Transverse colon (tissue), 4 donors: ENCODE measurements at regions not wholly inside any gene's neighbourhood (a gene's known extent, or its start where the extent isn't known, plus 50 kb on each side); places are given as distances from the start of the nearest gene placed in this dataset.

Experiments
- DNase-seq: peaks from one replicate; pipeline ENCODE4 v3.0.0-alpha.2; 2019
- H3K27ac ChIP-seq, 4 donors: fragments of 200-600 bp; sonication (generic); 2 replicates each; pipeline ENCODE4 v1.5.1; 2016 to 2018; ENCODE audit warnings: inconsistent platforms in 4 of 4
- H3K27me3 ChIP-seq: fragments of 200-600 bp; sonication (generic); 2 replicates; pipeline ENCODE4 v1.5.1; 2017; ENCODE audit warnings: inconsistent platforms
- H3K36me3 ChIP-seq, 4 donors: fragments of 200-600 bp; sonication (generic); 2 replicates each; pipeline ENCODE4 v1.5.1; 2017 to 2019; ENCODE audit warnings: inconsistent platforms in 4 of 4
- H3K4me1 ChIP-seq, 4 donors: fragments of 200-600 bp; sonication (generic); 2 replicates each; pipeline ENCODE4 v1.5.1; 2017 to 2020; ENCODE audit warnings: inconsistent platforms in 4 of 4
- H3K4me3 ChIP-seq, 4 donors: fragments of 200-600 bp; sonication (generic); 1 replicate in 1 of 4; 2 replicates in 3 of 4; pipeline versions ENCODE4 v1.5.1 to v1.6.1; 2017 to 2019; ENCODE audit warnings: inconsistent platforms in 4 of 4
- H3K9me3 ChIP-seq, 2 donors: fragments of 200-600 bp; sonication (generic); 2 replicates each; pipeline ENCODE4 v1.5.1; 2017 to 2019; ENCODE audit warnings: inconsistent platforms in 2 of 2
- CTCF ChIP-seq, 5 experiments: fragments of 200-600 bp in 3 of 5; fragments of 450-650 bp in 2 of 5; sonication (generic) in 3 of 5; IDR thresholded peaks; 1 replicate in 2 of 5; 2 replicates in 3 of 5; pipeline ENCODE4 v1.5.1; 2016 to 2017; ENCODE audit warnings: antibody characterized with exemption in 5 of 5, inconsistent platforms in 3 of 5, mild to moderate bottlenecking in 2 of 5, moderate library complexity in 1 of 5
- EP300 ChIP-seq: sonication (generic); formaldehyde crosslinking; IDR thresholded peaks from one replicate; pipeline ENCODE4 v1.6.1; 2017; ENCODE audit warnings: antibody characterized with exemption, low read depth
- POLR2A ChIP-seq: fragments of 450-650 bp; IDR thresholded peaks from one replicate; pipeline ENCODE4 v1.6.1; 2016; ENCODE audit warnings: antibody characterized with exemption, mild to moderate bottlenecking, moderate library complexity
- POLR2AphosphoS5 ChIP-seq, 3 donors: sonication (generic); formaldehyde crosslinking; IDR thresholded peaks; one replicate each; pipeline ENCODE4 v1.6.1; 2016; ENCODE audit warnings: antibody characterized with exemption in 3 of 3
- WGBS, 2 donors: methylation state at CpG; one replicate each; pipeline ENCODE4 v1.1.5; 2018; ENCODE audit warnings: low coverage in 1 of 2; 5-methylcytosine and 5-hydroxymethylcytosine counted together
- in situ Hi-C, 4 donors: fragments of 200-750 bp; cut with MboI; loops; one replicate each; pipeline versions ENCODE4 v1.15.0 to v1.15.1; 2017; ENCODE audit warnings: low sequenced_read_pairs in 3 of 4, low pct_ligation_motif_present in 1 of 4, low pct_unique_long_range_greater_than_20kb in 1 of 4
- intact Hi-C: fragments of 100-400 bp; cut with DNase I; formaldehyde crosslinking; loops from one replicate; pipeline ENCODE4 v1.15.1; 2023; ENCODE audit warnings: low total_unique reads

GRCh38 chr11:127528297-127528696, 527.7 kb upstream of the KIRREL3 start:
- Histone ChIP-seq H3K27me3 (no peaks in the 10 kb centered on the region), H3K9me3 (no peaks in the 10 kb centered on the region), H3K4me1 (no peaks in the 10 kb centered on the region), H3K4me3 (no peak overlapping the region), H3K27ac (no peak overlapping the region), H3K36me3 (no peaks in the 10 kb centered on the region)
- TF ChIP-seq POLR2A (no peak), EP300 (no peak), POLR2AphosphoS5 (IDR thresholded peaks at IDR 0.05) (no peak), CTCF (IDR thresholded peaks at IDR 0.05) (no peak)
- no peak for DNase-seq
- 85 to 87% methylated on average over 3 of the region's 3 CpGs for WGBS, 2 donors
- intact Hi-C loops: no loop called here
- in situ Hi-C loops: no loop called here

- no peak for TF ChIP-seq POLR2AphosphoS5 (IDR thresholded peaks at IDR 0.05)
- TF ChIP-seq EP300: no peak
- TF ChIP-seq POLR2A: no peak
- no peak for TF ChIP-seq CTCF (IDR thresholded peaks at IDR 0.05)
- intact Hi-C loops: no loop called here
- WGBS, 2 donors: 37 to 40% methylated on average over 1 to 4 of the region's 4 CpGs
Observed at GRCh38 chr11:127524618-127525017, 524.0 kb upstream of the KIRREL3 start.

GRCh38 chr11:127521413-127521812, 520.8 kb upstream of the KIRREL3 start:
- no peaks in the 10 kb centered on the region for H3K36me3 ChIP-seq
- intact Hi-C loops: no loop called here
- WGBS, 2 donors: 49 to 50% methylated on average over 2 of the region's 2 CpGs
- peaks cover 0 to 3% of the 10 kb centered on the region in 2 donors for H3K9me3 ChIP-seq
- no peaks in the 10 kb centered on the region for H3K4me1 ChIP-seq
- TF ChIP-seq POLR2AphosphoS5 (IDR thresholded peaks at IDR 0.05): no peak
- TF ChIP-seq POLR2A: no peak
- TF ChIP-seq CTCF (IDR thresholded peaks at IDR 0.05): no peak
- no peak for TF ChIP-seq EP300
- H3K27ac ChIP-seq: no peak overlapping the region
- H3K27me3 ChIP-seq: no peaks in the 10 kb centered on the region
- in situ Hi-C loops: no loop called here
- DNase-seq: no peak
- no peak overlapping the region for H3K4me3 ChIP-seq

More at GRCh38 chr11:127524618-127525017, 524.0 kb upstream of the KIRREL3 start:
- Histone ChIP-seq H3K9me3 (no peaks in the 10 kb centered on the region), H3K36me3 (no peaks in the 10 kb centered on the region), H3K27me3 (no peaks in the 10 kb centered on the region), H3K4me1 (no peaks in the 10 kb centered on the region), H3K4me3 (no peak overlapping the region), H3K27ac (no peak overlapping the region)
- no peak for DNase-seq
- in situ Hi-C loops: no loop called here

- intact Hi-C loops (no loop called here), in situ Hi-C loops (no loop called here)
- no peak overlapping the region for H3K27ac ChIP-seq
- 76 to 100% methylated on average over 1 of the region's 1 CpG for WGBS, 2 donors
- DNase-seq: no peak
- no peaks in the 10 kb centered on the region for H3K27me3 ChIP-seq
- H3K4me3 ChIP-seq: no peak overlapping the region
- H3K9me3 ChIP-seq: no peaks in the 10 kb centered on the region
- H3K4me1 ChIP-seq: peaks cover 0 to 3% (median 0%) of the 10 kb centered on the region in 4 donors
- H3K36me3 ChIP-seq: no peaks in the 10 kb centered on the region
- TF ChIP-seq POLR2A (no peak), CTCF (IDR thresholded peaks at IDR 0.05) (no peak), POLR2AphosphoS5 (IDR thresholded peaks at IDR 0.05) (no peak), EP300 (no peak)
Observed at GRCh38 chr11:127507851-127508250, 507.3 kb upstream of the KIRREL3 start.
